CD14-positive monocyte (primary cell): ENCODE measurements at regions not wholly inside any gene's neighbourhood (a gene's known extent, or its start where the extent isn't known, plus 50 kb on each side); places are given as distances from the start of the nearest gene placed in this dataset.

ENCODE experiments used
- DNase-seq, 3 donors: peaks; one replicate each; pipeline ENCODE4 v3.0.0-alpha.2; 2011 to 2022
- H2AFZ ChIP-seq: 2 replicates; pipeline ENCODE4 v1.6.0; 2012; ENCODE audit warnings: mild to moderate bottlenecking, low read depth, low read length, inconsistent platforms; ENCODE audit not compliant: insufficient read depth, poor library complexity, severe bottlenecking
- H3K27ac ChIP-seq, 2 donors: 1 replicate in 1 of 2; 2 replicates in 1 of 2; pipeline ENCODE4 v1.5.1; 2012 to 2013; ENCODE audit warnings: low read length in 2 of 2, control low read depth in 1 of 2, inconsistent platforms in 1 of 2, low read depth in 1 of 2, mild to moderate bottlenecking in 1 of 2
- H3K27me3 ChIP-seq, 2 donors: one replicate each; pipeline versions ENCODE4 v1.6.0 to v1.6.1; 2011 to 2013; ENCODE audit warnings: low read length in 2 of 2; ENCODE audit not compliant: control insufficient read depth in 2 of 2, insufficient read depth in 2 of 2
- H3K36me3 ChIP-seq, 2 donors: replicated peaks in 1 of 2; 1 replicate in 1 of 2; 2 replicates in 1 of 2; pipeline versions ENCODE4 v1.5.1 to v1.6.1; 2012 to 2013; ENCODE audit warnings: low read length in 2 of 2, control low read depth in 1 of 2, inconsistent platforms in 1 of 2, mild to moderate bottlenecking in 1 of 2; ENCODE audit not compliant: insufficient read depth in 2 of 2, control insufficient read depth in 1 of 2
- H3K4me1 ChIP-seq, 2 donors: 1 replicate in 1 of 2; 2 replicates in 1 of 2; pipeline versions ENCODE4 v1.5.1 to v1.6.1; 2012 to 2013; ENCODE audit warnings: low read length in 2 of 2, control low read depth in 1 of 2, inconsistent platforms in 1 of 2, mild to moderate bottlenecking in 1 of 2, moderate library complexity in 1 of 2; ENCODE audit not compliant: insufficient read depth in 2 of 2, control insufficient read depth in 1 of 2
- H3K4me2 ChIP-seq: replicated peaks from 2 replicates; pipeline ENCODE3; 2012; ENCODE audit warnings: low read length, moderate library complexity, mild to moderate bottlenecking; ENCODE audit not compliant: poor library complexity, severe bottlenecking; ENCODE audit errors: extremely low read depth
- H3K4me3 ChIP-seq, 3 experiments: fragments of 200-600 bp in 1 of 3; sonication (generic) in 1 of 3; replicated peaks in 1 of 3; 1 replicate in 2 of 3; 2 replicates in 1 of 3; pipeline ENCODE4 v1.5.1; 2011 to 2013; ENCODE audit warnings: low read length in 3 of 3, mild to moderate bottlenecking in 3 of 3, control low read depth in 2 of 3, low read depth in 2 of 3, inconsistent platforms in 1 of 3, moderate library complexity in 1 of 3
- H3K79me2 ChIP-seq: 2 replicates; pipeline ENCODE4 v1.6.0; 2012; ENCODE audit warnings: mild to moderate bottlenecking, control low read depth, inconsistent platforms, low read length, moderate library complexity; ENCODE audit not compliant: insufficient read depth
- H3K9ac ChIP-seq: 2 replicates; pipeline ENCODE4 v1.6.0; 2017; ENCODE audit warnings: low read length, mild to moderate bottlenecking; ENCODE audit not compliant: insufficient read depth, poor library complexity, severe bottlenecking
- H3K9me3 ChIP-seq, 2 donors: replicated peaks in 1 of 2; 1 replicate in 1 of 2; 2 replicates in 1 of 2; pipeline versions ENCODE4 v1.5.1 to v1.6.1; 2012 to 2013; ENCODE audit warnings: low read length in 2 of 2, control low read depth in 1 of 2; ENCODE audit not compliant: control insufficient read depth in 1 of 2, insufficient read depth in 1 of 2
- H4K20me1 ChIP-seq: 2 replicates; pipeline ENCODE4 v1.6.0; 2012; ENCODE audit warnings: mild to moderate bottlenecking, low read length, control low read depth, moderate library complexity; ENCODE audit not compliant: insufficient read depth
- H3K27ac Mint-ChIP-seq, 7 donors: one replicate each; pipeline ENCODE4 v1.8.0; 2020; ENCODE audit warnings: mild to moderate bottlenecking in 7 of 7, mixed read lengths in 7 of 7, moderate library complexity in 6 of 7, inconsistent platforms in 2 of 7
- H3K27me3 Mint-ChIP-seq, 3 donors: one replicate each; pipeline ENCODE4 v1.8.0; 2021 to 2022; ENCODE audit warnings: low read depth in 3 of 3, mild to moderate bottlenecking in 3 of 3, mixed read lengths in 3 of 3, moderate library complexity in 3 of 3, inconsistent platforms in 1 of 3
- H3K36me3 Mint-ChIP-seq, 2 donors: one replicate each; pipeline ENCODE4 v1.8.0; 2020; ENCODE audit warnings: mixed read lengths in 2 of 2, inconsistent platforms in 1 of 2, mild to moderate bottlenecking in 1 of 2
- H3K4me1 Mint-ChIP-seq: one replicate; pipeline ENCODE4 v1.8.0; 2020; ENCODE audit warnings: mild to moderate bottlenecking, mixed read lengths
- H3K4me3 Mint-ChIP-seq, 2 donors: one replicate each; pipeline ENCODE4 v1.8.0; 2020; ENCODE audit warnings: mild to moderate bottlenecking in 2 of 2, mixed read lengths in 2 of 2, moderate library complexity in 1 of 2
- H3K9me3 Mint-ChIP-seq, 7 donors: one replicate each; pipeline ENCODE4 v1.8.0; 2020 to 2022; ENCODE audit warnings: mixed read lengths in 7 of 7, mild to moderate bottlenecking in 6 of 7, moderate library complexity in 6 of 7, inconsistent platforms in 2 of 7
- CTCF ChIP-seq: fragments of 200-600 bp; IDR thresholded peaks from one replicate; pipeline ENCODE4 v1.8.0; 2022; ENCODE audit warnings: antibody characterized with exemption, mild to moderate bottlenecking
- WGBS: methylation state at CpG from one replicate; pipeline ENCODE4 v1.1.5; 2013; ENCODE audit warnings: missing lambda C conversion rate; ENCODE audit not compliant: insufficient coverage; 5-methylcytosine and 5-hydroxymethylcytosine counted together
- intact Hi-C, 2 donors: fragments of 100-400 bp; cut with micrococcal nuclease; formaldehyde crosslinking; loops; one replicate each; pipeline versions ENCODE4 v1.15.0 to v1.15.1; 2023

DNA sequence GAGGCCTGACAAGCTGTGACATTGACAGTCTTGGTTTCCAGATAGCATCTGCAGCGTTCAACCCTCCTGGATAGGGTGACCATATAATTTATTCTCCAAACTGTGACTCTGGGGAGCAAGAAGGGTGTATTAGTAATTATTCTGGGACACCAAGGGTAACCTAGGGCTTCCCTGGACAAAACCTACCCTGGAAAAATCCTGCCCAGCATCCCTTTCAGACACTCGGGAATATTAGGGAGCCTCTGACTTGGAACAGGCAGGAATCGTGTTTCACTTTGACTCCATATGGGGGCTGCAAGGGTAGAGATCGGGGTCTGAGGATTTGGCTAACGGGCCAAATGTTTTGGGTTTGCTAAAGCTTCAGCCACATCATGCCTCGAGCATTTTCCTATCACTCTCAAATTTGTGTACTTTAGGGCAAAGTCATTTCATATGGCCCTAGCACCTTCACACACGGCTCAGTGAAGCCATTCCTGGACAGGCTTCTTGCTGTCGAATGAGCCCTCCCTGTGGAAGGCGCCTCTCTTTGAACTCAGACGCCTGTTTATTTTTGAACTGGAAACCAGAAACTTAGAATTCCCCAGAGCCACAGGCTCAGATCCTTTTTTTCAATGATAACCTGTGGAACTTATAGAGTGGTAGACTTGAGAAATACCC lies 129.9 kb downstream of the DDX1 start:
- no peak for DNase-seq
- no peak overlapping the region for H3K4me3 ChIP-seq
- no peak overlapping the region for H3K9ac ChIP-seq
- Mint-ChIP-seq H3K27ac (peak overlapping the region in 1 of 7 donors; percentile 4), H3K27me3 (no peaks in the 10 kb centered on the region), H3K4me3 (no peak overlapping the region), H3K36me3 (no peaks in the 10 kb centered on the region), H3K4me1 (no peaks in the 10 kb centered on the region), H3K9me3 (peaks cover 0 to 2% (median 0%) of the 10 kb centered on the region in 7 donors)
- H3K36me3 ChIP-seq, result no peaks in the 10 kb centered on the region
- no peaks in the 10 kb centered on the region for H3K4me1 ChIP-seq
- H3K27me3 ChIP-seq, result no peaks in the 10 kb centered on the region
- no peak overlapping the region for H3K4me2 ChIP-seq
- H4K20me1 ChIP-seq, result no peaks in the 10 kb centered on the region
- intact Hi-C loops, result no loop called here
- 94% methylated on average over 6 of the region's 10 CpGs for WGBS
- H2AFZ ChIP-seq, result no peak overlapping the region
- no peaks in the 10 kb centered on the region for H3K79me2 ChIP-seq
- H3K9me3 ChIP-seq, result no peaks in the 10 kb centered on the region
- no peak overlapping the region for H3K27ac ChIP-seq
- no peak for TF ChIP-seq CTCF

DNA sequence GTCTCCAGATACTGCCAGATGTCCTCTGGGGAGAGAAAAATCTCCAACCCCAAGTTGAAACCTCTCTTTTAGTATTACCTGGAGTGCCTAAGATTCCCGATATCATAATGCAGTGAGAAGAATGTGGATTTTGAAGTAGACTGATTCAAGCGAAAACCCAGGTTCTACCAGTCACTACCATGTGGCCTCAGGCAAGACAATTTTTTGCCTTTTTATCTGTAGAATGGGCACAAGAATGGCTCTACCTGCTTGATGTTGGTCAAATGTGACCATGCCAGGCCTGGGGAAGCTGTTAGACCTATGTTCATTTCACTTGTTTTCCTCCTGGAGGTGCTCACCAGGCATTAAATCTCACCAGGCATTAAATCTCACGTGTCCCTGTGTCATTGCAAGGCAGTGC lies 131.3 kb downstream of the DDX1 start:
- Histone ChIP-seq H3K4me2 (no peak overlapping the region), H3K79me2 (no peaks in the 10 kb centered on the region), H3K9me3 (no peaks in the 10 kb centered on the region), H3K36me3 (no peaks in the 10 kb centered on the region), H3K4me1 (no peaks in the 10 kb centered on the region), H3K27me3 (no peaks in the 10 kb centered on the region), H4K20me1 (no peaks in the 10 kb centered on the region), H2AFZ (no peak overlapping the region), H3K4me3 (no peak overlapping the region), H3K9ac (no peak overlapping the region), H3K27ac (no peak overlapping the region)
- no peak for TF ChIP-seq CTCF
- Mint-ChIP-seq H3K27me3 (no peaks in the 10 kb centered on the region), H3K9me3 (peaks cover 0 to 2% (median 0%) of the 10 kb centered on the region in 7 donors), H3K27ac (no peak overlapping the region), H3K36me3 (no peaks in the 10 kb centered on the region), H3K4me1 (no peaks in the 10 kb centered on the region), H3K4me3 (no peak overlapping the region)
- intact Hi-C loops, result no loop called here
- DNase-seq, result no peak
- WGBS, result 100% methylated on average over 1 of the region's 3 CpGs
